Activated CD4-positive, alpha-beta T cell treated with anti-CD3 and anti-CD28 coated beads, Interleukin-10, Interleukin-2, amounts not matched to agents 100 ng/mL and 50 ng/mL, durations not matched to agents 16 hours and 8 hours (primary cell): ENCODE measurements at regions not wholly inside any gene's neighbourhood (a gene's known extent, or its start where the extent isn't known, plus 50 kb on each side); places are given as distances from the start of the nearest gene placed in this dataset.
"Not testable (repeated sequence)": the region's sequence is repeated elsewhere in the genome, so short reads cannot be mapped to it uniquely, and the experiment has no call there.

ENCODE experiments used
- DNase-seq: peaks from one replicate; pipeline ENCODE4 v3.0.0-alpha.2; 2020

GRCh38 chr7:52569151-52569550, 466.3 kb upstream of the POM121L12 start:
- no peak for DNase-seq

GRCh38 chr7:52565974-52566373, 469.5 kb upstream of the POM121L12 start:
- DNase-seq: no peak

GRCh38 chr7:52555805-52556204, 479.6 kb upstream of the POM121L12 start:
- no peak for DNase-seq

GRCh38 chr7:52547308-52547910, 488.0 kb upstream of the POM121L12 start:
- no peak for DNase-seq

GRCh38 chr7:52541198-52541765, 494.2 kb upstream of the POM121L12 start:
- not testable (repeated sequence) for DNase-seq

GRCh38 chr7:52540041-52540440, 495.4 kb upstream of the POM121L12 start:
- no peak for DNase-seq

- DNase-seq: no peak
These were observed 496.0 kb upstream of the POM121L12 start for GRCh38 chr7:52539414-52539813.

- DNase-seq: no peak
These were observed 498.4 kb upstream of the POM121L12 start for GRCh38 chr7:52537051-52537450.

GRCh38 chr7:52525772-52526341, 509.6 kb upstream of the POM121L12 start:
- DNase-seq: no peak

GRCh38 chr7:52518869-52519268, 516.6 kb upstream of the POM121L12 start:
- DNase-seq: no peak

- no peak for DNase-seq
These were observed 522.8 kb upstream of the POM121L12 start for GRCh38 chr7:52512656-52513055.

- no peak for DNase-seq
These were observed 527.7 kb upstream of the POM121L12 start for GRCh38 chr7:52507546-52508255.

GRCh38 chr7:52506325-52506724, 529.1 kb upstream of the POM121L12 start:
- DNase-seq: no peak

GRCh38 chr7:52504561-52504960, 530.9 kb upstream of the POM121L12 start:
- DNase-seq: no peak

GRCh38 chr7:52502281-52502680, 533.2 kb upstream of the POM121L12 start:
- no peak for DNase-seq

- DNase-seq: no peak
These were observed 533.7 kb upstream of the POM121L12 start for GRCh38 chr7:52501696-52502095.

GRCh38 chr7:52500841-52501240, 534.6 kb upstream of the POM121L12 start:
- DNase-seq: no peak

- no peak for DNase-seq
These were observed 537.1 kb upstream of the POM121L12 start for GRCh38 chr7:52498366-52498765.

GRCh38 chr7:52486267-52486666, 549.2 kb upstream of the POM121L12 start:
- no peak for DNase-seq

GRCh38 chr7:52482076-52482475, 553.4 kb upstream of the POM121L12 start:
- DNase-seq: no peak

GRCh38 chr7:52481571-52481970, 553.9 kb upstream of the POM121L12 start:
- DNase-seq: no peak

GRCh38 chr7:52479990-52480389, 555.4 kb upstream of the POM121L12 start:
- no peak for DNase-seq

GRCh38 chr7:52475001-52475582, 560.3 kb upstream of the POM121L12 start:
- no peak for DNase-seq

GRCh38 chr7:52473756-52474155, 561.7 kb upstream of the POM121L12 start:
- no peak for DNase-seq
